Medulla oblongata (tissue), 1 donor: ENCODE measurements at regions not wholly inside any gene's neighbourhood (a gene's known extent, or its start where the extent isn't known, plus 50 kb on each side); places are given as distances from the start of the nearest gene placed in this dataset.
A peak's percentile ranks its signal among the peaks of the same experiment; 100 is the strongest.
"Not testable (repeated sequence)": the region's sequence is repeated elsewhere in the genome, so short reads cannot be mapped to it uniquely, and the experiment has no call there.

Experiments
- DNase-seq: peaks from one replicate; pipeline ENCODE4 v3.0.0-alpha.2; 2015; ENCODE audit errors: extremely low spot score

GRCh38 chr14:34175574-34175973, 224.7 kb upstream of the EGLN3 start:
- peak; percentile 20 for DNase-seq

GRCh38 chr14:34174973-34175372, 224.1 kb upstream of the EGLN3 start:
- DNase-seq: no peak

- no peak for DNase-seq
Observed at GRCh38 chr14:34173916-34174315, 223.0 kb upstream of the EGLN3 start.

DNA sequence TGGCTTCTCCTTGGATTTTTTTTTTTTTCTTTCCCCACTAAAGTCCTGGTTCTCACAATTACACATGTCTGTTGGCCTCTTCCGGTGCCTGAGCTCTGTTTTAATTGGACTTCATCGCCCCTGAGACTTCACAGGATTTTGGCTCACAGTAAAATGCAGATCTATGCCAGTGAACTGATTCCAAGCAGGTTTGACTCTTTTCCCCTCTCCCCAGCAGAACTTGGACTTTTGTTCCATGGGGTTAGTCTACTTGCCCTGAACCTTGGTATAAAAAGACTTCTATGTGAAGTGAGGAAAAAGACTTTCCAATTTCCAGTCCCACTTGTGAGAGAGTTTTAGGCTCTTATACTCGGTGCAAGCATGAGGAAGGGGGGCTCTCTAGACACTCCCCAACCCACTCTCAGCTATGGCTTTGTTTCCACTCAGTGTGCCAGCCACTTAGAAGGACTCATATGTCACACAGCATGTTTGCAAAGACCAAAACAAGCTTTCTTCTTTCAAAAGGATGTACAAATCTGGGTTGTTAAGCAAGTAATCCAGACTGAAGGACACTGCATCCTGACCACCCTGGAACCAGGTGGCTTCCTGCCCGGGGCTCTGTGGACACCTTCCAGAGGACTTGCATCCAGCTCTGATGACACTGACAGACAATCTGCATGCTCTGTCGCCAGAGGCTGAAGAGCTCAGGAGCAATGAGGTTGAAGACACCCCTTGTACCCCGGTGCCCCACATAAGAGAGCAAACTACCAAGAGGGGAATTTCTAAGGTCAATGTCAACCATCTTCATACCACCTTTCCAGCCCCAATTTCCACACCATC, 221.9 kb upstream of the EGLN3 start:
- DNase-seq: no peak

DNA sequence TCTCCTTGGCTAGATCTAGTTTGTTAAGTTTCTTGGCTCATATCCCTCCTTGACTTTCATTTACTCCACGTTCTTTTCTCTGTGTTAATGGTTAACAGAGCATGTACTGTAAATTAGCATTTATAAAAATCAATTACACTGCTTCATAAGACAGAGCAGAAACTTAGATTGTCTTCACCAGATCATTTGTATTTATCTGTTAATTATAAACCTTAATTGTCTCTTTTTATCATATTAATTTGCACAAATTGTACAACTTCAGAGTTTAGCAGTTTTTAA, 221.2 kb upstream of the EGLN3 start:
- DNase-seq: no peak

DNA sequence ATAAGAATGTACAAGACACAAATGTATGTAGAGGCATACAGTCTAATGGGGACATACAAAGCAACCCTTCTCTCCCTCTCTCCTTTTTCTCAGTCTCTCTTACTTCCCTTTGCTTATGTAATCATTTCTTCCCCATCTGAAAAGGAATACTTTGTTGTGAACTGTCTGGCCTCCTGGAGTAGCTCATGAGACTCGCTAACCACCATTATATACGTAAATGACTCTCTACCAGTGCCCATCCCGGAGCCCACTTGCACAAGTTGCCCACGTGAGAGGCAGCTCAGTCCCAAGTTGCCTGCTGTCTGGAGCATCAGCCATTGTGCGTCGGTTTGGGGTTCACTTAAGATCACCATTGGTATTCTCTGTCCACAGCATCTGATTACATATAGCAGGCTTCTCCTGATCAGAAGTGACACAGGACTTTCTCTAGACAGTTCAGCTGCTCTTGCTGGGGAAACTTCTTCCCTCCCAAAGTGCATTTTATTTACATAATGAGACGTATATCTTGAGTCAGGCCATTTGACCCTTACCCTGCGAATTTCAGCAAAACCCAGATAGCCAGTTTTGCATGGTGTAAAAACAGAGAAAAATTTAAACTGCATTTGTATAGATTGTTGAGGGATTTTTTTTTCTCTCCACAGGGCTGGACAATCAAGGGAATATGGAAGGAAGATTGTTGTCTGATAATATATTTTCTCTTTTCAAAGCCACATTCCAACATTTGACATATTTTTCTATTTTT, 220.7 kb upstream of the EGLN3 start:
- no peak for DNase-seq

- no peak for DNase-seq
Observed at GRCh38 chr14:34170882-34171281, 220.0 kb upstream of the EGLN3 start.

DNA sequence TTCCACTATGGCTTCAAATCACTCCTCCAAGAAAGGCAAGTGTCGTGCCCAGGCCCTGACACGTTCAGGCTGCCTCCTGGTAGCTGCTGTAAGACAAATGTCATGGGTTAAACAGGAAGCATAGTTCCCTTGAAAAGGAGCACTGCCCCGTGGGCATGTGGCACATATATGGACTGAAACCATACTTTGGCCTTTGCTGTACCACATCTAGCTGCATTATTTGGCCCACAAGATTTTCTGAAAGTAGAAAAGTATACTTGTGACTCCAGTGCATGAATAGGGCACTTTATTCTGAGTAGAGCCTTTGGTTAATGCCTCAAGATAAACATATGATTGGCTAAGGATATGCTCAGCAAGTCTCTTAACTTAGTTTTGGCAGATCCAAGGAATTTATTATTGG, 218.7 kb upstream of the EGLN3 start:
- no peak for DNase-seq

- DNase-seq: no peak
Observed at GRCh38 chr14:34168656-34169055, 217.8 kb upstream of the EGLN3 start.

DNA sequence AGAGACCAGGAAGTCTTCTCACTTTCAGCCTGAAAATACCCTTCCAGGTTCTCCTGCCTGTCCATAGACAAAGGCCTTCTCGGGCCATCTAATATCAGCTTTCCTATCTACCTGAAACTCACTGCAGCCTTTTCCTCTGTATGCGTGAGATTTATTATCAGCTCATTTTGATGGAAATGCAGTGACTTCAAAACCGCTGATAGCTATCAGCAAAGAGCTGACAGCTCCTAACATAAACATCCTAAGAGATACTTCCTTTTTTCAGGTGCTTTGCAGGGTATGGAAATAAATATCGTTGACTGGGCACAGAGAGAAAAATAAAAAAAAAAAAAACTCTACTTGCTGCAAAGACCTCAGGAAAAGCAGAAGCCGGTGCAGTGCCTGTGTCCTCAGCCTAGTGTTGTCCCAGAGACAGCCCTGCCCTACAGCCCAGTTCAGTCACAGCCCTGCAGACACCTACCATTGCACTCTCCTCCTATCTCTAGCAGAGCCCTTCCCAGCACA, 215.0 kb upstream of the EGLN3 start:
- no peak for DNase-seq

DNA sequence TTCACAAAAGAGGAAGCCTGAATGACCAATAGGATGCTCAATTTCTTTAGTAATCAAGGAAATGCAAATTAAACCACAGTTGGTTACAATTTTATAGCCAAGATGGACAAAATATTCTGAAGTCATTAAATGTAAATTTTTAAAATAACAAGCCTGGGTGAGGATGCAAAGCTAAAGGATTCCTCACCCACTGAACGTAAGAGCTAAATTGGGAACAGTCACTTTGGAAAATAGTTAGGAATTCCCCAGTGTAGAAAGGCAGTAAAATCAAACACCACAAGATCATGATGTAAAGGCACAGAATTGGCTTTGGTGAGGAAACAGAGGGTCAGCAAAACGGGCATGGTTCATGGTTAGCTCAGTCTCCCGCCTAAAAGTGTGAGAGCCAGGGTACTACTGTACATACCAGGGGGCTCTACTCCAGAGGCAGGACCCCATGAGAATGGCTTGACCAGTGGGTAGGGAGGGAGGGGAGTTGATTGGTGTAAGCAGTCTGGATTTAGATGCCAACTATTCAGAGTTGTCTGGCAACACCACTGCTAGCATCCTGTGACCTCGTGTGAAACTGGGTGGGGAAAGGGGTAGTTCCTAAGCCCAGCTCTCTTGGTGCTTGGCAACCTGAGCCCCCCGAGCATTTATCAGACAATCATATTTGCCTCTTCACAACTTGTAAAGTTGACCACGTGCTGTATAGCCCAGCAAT, 213.4 kb upstream of the EGLN3 start:
- DNase-seq: no peak

GRCh38 chr14:34161351-34162082, 210.6 kb upstream of the EGLN3 start:
- DNase-seq: no peak

DNA sequence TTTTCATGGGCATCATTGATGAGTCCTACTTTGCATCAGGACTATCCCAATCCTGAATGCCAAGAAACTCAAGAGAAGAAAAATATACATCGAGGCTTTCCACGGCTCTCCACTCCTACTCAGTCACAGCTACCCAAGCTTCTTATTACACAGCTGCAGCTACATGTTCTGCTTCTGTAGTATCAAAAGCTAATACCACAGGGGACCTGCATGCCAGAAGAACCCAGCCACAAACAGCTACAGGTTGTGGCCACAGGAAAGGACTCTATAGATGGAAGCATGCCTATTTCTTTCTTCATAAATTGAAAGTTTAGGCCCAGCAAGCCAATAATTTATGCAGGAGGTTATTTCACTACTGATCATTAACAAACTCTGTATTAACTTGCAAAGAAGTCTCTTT, 209.7 kb upstream of the EGLN3 start:
- no peak for DNase-seq

DNA sequence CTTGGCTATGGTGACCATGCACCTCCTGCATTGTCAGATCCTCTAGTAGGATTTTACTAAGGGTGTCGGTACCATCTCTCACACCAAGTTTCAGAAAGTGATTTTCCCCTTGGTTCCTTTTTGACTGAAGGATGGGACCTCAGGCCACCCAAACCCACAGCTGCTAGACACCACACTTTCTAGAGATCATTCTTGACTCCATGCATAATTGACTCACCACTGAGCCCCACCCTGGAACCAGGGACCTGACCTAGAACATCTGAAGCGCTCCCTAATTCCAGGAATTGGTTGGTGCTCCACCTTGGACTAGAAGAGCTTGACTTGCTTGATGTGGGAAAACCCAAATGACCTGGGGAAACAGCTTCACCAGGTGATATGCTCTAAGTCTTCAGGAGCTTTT, 206.8 kb upstream of the EGLN3 start:
- no peak for DNase-seq

GRCh38 chr14:34147461-34147860, 196.6 kb upstream of the EGLN3 start:
- no peak for DNase-seq

GRCh38 chr14:34140127-34140526, 189.3 kb upstream of the EGLN3 start:
- not testable (repeated sequence) for DNase-seq

- DNase-seq: not testable (repeated sequence)
Observed at GRCh38 chr14:34139160-34140121, 188.6 kb upstream of the EGLN3 start.

DNA sequence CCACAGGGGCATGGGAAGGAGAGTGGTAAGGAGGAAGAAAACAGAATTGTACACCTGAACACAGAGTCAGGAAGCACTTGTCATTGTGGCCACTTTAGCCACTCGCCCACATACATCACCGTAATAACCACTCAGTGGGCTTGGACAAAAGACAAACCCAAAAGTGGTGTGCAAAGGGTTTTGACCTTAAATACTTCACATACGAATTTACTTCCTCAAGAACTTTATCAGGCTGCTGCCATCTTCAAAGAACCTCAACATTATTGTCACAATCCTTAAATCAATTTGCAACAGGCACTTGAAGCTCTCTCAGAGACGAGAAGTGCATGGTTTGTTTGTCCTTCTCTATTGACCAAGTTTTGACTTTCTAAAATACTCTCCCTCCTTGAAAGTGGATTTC, 187.3 kb upstream of the EGLN3 start:
- DNase-seq: no peak

- DNase-seq: no peak
Observed at GRCh38 chr14:34137001-34137745, 186.3 kb upstream of the EGLN3 start.

GRCh38 chr14:34135492-34135891, 184.6 kb upstream of the EGLN3 start:
- DNase-seq: no peak
